ENCODE measurements at regions not wholly inside any gene's neighbourhood (a gene's known extent, or its start where the extent isn't known, plus 50 kb on each side); places are given as distances from the start of the nearest gene placed in this dataset.

DNA sequence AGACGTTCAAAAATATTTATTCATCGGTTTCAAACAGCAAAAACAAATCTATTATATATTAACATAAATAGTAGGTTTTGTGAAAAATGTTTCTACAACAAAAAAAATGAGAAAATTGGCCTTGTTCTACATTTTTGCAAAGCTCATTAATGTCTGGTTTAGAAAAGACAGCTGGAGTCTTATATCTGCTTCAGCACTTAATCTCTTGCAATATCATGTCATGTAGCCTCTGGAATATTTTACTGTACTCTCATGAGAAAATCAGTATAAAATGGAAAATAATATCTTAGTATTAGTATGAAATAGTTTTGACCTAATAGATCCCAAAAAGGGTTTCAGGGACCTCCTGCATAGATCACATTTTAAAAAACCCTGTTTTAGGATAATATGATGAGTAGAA lies 326.6 kb downstream of the ARL4A start:
- ChIA-PET POLR2A (ENCODE audit: low non-redundant PET) (no interaction called here), CTCF (no interaction called here)
- no peak for TF ChIP-seq EZH2 (IDR thresholded peaks at IDR 0.05; ENCODE audit: borderline replicate concordance, low read depth, low read length, poor library complexity, severe bottlenecking)
- TF ChIP-seq, protein P1, sequence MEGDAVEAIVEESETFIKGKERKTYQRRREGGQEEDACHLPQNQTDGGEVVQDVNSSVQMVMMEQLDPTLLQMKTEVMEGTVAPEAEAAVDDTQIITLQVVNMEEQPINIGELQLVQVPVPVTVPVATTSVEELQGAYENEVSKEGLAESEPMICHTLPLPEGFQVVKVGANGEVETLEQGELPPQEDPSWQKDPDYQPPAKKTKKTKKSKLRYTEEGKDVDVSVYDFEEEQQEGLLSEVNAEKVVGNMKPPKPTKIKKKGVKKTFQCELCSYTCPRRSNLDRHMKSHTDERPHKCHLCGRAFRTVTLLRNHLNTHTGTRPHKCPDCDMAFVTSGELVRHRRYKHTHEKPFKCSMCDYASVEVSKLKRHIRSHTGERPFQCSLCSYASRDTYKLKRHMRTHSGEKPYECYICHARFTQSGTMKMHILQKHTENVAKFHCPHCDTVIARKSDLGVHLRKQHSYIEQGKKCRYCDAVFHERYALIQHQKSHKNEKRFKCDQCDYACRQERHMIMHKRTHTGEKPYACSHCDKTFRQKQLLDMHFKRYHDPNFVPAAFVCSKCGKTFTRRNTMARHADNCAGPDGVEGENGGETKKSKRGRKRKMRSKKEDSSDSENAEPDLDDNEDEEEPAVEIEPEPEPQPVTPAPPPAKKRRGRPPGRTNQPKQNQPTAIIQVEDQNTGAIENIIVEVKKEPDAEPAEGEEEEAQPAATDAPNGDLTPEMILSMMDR (conservative IDR thresholded peaks at IDR 0.05; ENCODE audit: low read depth, low read length), result no peak

DNA sequence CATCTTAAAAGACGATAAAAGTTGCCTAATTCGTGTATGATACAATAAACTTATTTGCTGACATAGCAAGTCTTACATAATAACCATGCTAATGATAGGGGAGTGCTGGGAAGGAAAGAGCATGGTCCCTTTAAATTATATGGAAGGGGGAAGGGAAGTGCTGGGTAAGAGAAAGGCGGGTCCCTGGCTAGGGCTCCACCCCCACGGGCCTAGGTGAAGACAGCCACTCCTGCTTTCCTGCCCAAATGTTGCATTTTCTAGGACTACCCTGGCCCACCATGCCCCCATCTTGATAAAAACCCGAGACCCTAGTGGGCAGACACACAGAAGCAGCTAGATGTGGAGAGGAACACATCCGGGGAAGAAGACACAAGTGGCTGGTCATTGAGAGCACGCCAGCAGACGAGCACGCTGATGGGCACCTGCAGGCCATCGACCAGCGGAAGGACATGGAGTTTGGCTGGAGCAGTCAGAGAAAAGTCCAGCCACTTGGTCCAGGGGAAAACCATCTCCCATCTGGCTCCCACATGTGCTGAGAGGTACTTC lies 328.7 kb downstream of the ARL4A start:
- no peaks in the 10 kb centered on the region for H3K4me1 ChIP-seq (ENCODE audit: insufficient read depth, low read length, poor library complexity, severe bottlenecking)
- no peaks in the 10 kb centered on the region for H3K9me3 ChIP-seq (ENCODE audit: low read depth, low read length, poor library complexity, severe bottlenecking)
- no peaks in the 10 kb centered on the region for H3K36me3 ChIP-seq (ENCODE audit: insufficient read depth, low read length, poor library complexity, severe bottlenecking)
- no peak overlapping the region for H3K4me3 ChIP-seq (ENCODE audit: low read depth, low read length, poor library complexity, severe bottlenecking)
- no peak for DNase-seq (ENCODE audit: low spot score)
- no peak for TF ChIP-seq EZH2 (IDR thresholded peaks at IDR 0.05; ENCODE audit: borderline replicate concordance, low read depth, low read length, poor library complexity, severe bottlenecking)
- TF ChIP-seq, protein P1 (conservative IDR thresholded peaks at IDR 0.05; ENCODE audit: low read depth, low read length), result no peak
- ChIA-PET CTCF (no interaction called here), POLR2A (ENCODE audit: low non-redundant PET) (no interaction called here)
- intact Hi-C loops (cut with micrococcal nuclease; ENCODE audit: unreplicated experiment), result no loop called here
- BruUV-seq (replicated peaks), result no TSS peak
- H3K27ac ChIP-seq (ENCODE audit: low read depth, low read length, poor library complexity, severe bottlenecking), result no peak overlapping the region
- peaks cover 8% of the 10 kb centered on the region for H3K27me3 ChIP-seq (replicated peaks; ENCODE audit: insufficient read depth, low read depth, low read length, poor library complexity)

More for the DNA sequence above, 326.6 kb downstream of the ARL4A start:
- no peaks in the 10 kb centered on the region for H3K9me3 ChIP-seq (ENCODE audit: low read depth, low read length, poor library complexity, severe bottlenecking)
- no TSS peak for BruUV-seq (replicated peaks)
- no peak overlapping the region for H3K4me3 ChIP-seq (ENCODE audit: low read depth, low read length, poor library complexity, severe bottlenecking)
- intact Hi-C loops (cut with micrococcal nuclease; ENCODE audit: unreplicated experiment), result no loop called here
- no peak for DNase-seq (ENCODE audit: low spot score)
- no peaks in the 10 kb centered on the region for H3K4me1 ChIP-seq (ENCODE audit: insufficient read depth, low read length, poor library complexity, severe bottlenecking)
- peaks cover 10% of the 10 kb centered on the region for H3K27me3 ChIP-seq (replicated peaks; ENCODE audit: insufficient read depth, low read depth, low read length, poor library complexity)
- H3K27ac ChIP-seq (ENCODE audit: low read depth, low read length, poor library complexity, severe bottlenecking), result no peak overlapping the region
- no peaks in the 10 kb centered on the region for H3K36me3 ChIP-seq (ENCODE audit: insufficient read depth, low read length, poor library complexity, severe bottlenecking)

DNA sequence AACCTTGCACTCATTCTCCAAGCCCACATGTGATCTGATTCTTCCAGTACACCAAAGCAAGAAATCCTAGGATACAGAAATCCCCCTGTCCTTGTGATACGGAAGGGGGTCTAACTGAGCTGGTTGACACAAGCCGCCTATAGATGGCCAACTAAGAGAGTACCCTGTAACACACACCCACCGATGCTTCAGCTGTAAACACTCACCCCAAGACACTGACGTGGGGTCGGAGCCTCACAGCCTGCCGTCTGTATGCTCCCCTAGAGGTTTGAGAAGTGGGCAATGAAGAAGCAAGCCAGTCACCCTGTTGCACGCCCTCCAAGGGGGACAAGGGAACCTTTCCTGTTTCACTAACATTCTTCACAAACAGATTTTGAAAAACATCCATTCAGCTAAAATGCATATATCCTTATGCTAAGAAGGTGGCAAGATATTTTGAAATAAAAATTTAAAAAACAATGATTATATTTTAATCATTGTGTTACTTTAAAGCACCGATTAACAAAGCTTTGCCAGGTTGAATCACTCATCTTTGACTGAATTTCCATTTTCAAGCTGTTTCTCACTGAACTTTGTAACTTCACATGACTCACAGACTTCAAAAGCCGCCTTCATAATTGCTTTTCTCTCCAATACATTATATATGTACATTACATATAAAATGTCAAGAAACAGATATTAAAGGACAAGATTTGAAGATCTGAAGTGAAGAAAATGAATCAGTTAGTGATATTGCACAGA lies 329.3 kb downstream of the ARL4A start:
- Histone ChIP-seq H3K9me3 (ENCODE audit: low read depth, low read length, poor library complexity, severe bottlenecking) (no peaks in the 10 kb centered on the region), H3K4me3 (ENCODE audit: low read depth, low read length, poor library complexity, severe bottlenecking) (no peak overlapping the region), H3K4me1 (ENCODE audit: insufficient read depth, low read length, poor library complexity, severe bottlenecking) (no peaks in the 10 kb centered on the region), H3K36me3 (ENCODE audit: insufficient read depth, low read length, poor library complexity, severe bottlenecking) (no peaks in the 10 kb centered on the region), H3K27me3 (replicated peaks; ENCODE audit: insufficient read depth, low read depth, low read length, poor library complexity) (peaks cover 8% of the 10 kb centered on the region), H3K27ac (ENCODE audit: low read depth, low read length, poor library complexity, severe bottlenecking) (no peak overlapping the region)
- ChIA-PET CTCF (no interaction called here), POLR2A (ENCODE audit: low non-redundant PET) (no interaction called here)
- no peak for TF ChIP-seq EZH2 (IDR thresholded peaks at IDR 0.05; ENCODE audit: borderline replicate concordance, low read depth, low read length, poor library complexity, severe bottlenecking)
- TF ChIP-seq, protein P1 (conservative IDR thresholded peaks at IDR 0.05; ENCODE audit: low read depth, low read length), result no peak
- BruUV-seq (replicated peaks), result no TSS peak
- DNase-seq (ENCODE audit: low spot score), result no peak
- intact Hi-C loops (cut with micrococcal nuclease; ENCODE audit: unreplicated experiment), result no loop called here
